OCI-LY7 (cell line): ENCODE measurements at regions not wholly inside any gene's neighbourhood (a gene's known extent, or its start where the extent isn't known, plus 50 kb on each side); places are given as distances from the start of the nearest gene placed in this dataset.

Source experiments
- BruUV-seq: library from RNA; stranded (reverse); fragments of 400-500 nt; replicated peaks from 2 replicates; lab custom pipeline; 2021; lab: Mats Ljungman, UMichigan
- CTCF ChIA-PET: fragments of 300-600 bp; sonication (Branson Sonifier 250); formaldehyde crosslinking; loops from one replicate; lab custom pipeline; 2022; ENCODE audit warnings: antibody characterized with exemption; ENCODE audit not compliant: unreplicated experiment; lab: Charles Lee
- POLR2A ChIA-PET: fragments of 300-600 bp; sonication (Branson Sonifier 250); formaldehyde crosslinking; loops from one replicate; lab custom pipeline; 2022; ENCODE audit warnings: antibody characterized with exemption; lab: Charles Lee
- DNase-seq: peaks from one replicate; pipeline ENCODE4 v3.0.0-alpha.2; 2015; ENCODE audit warnings: low spot score
- H2AFZ ChIP-seq: fragments of 200-600 bp; sonication (generic), shearing (Covaris generic); 2 replicates; pipeline ENCODE4 v1.6.1; 2014; ENCODE audit warnings: mild to moderate bottlenecking, antibody characterized with exemption, low read length, moderate library complexity
- H3K27ac ChIP-seq: fragments of 200-600 bp; sonication (generic); 2 replicates; pipeline ENCODE4 v1.5.1; 2014; ENCODE audit warnings: mixed run types, low read depth, mild to moderate bottlenecking, moderate library complexity, low read length, inconsistent platforms; ENCODE audit not compliant: poor library complexity, severe bottlenecking
- H3K36me3 ChIP-seq: fragments of 200-600 bp; sonication (generic); 2 replicates; pipeline ENCODE4 v1.6.1; 2014; ENCODE audit warnings: mild to moderate bottlenecking, antibody characterized with exemption, low read length, moderate library complexity, mixed read lengths; ENCODE audit not compliant: insufficient read depth
- H3K4me1 ChIP-seq: fragments of 200-600 bp; sonication (generic); 2 replicates; pipeline ENCODE4 v1.5.1; 2014; ENCODE audit warnings: mild to moderate bottlenecking, low read length; ENCODE audit not compliant: insufficient read depth, poor library complexity, severe bottlenecking
- H3K4me2 ChIP-seq: fragments of 200-600 bp; sonication (generic); 2 replicates; pipeline ENCODE4 v1.6.1; 2014; ENCODE audit warnings: mild to moderate bottlenecking, low read length
- H3K4me3 ChIP-seq: fragments of 200-600 bp; sonication (generic); 2 replicates; pipeline ENCODE4 v1.5.1; 2014; ENCODE audit warnings: mild to moderate bottlenecking, low read depth, low read length; ENCODE audit not compliant: poor library complexity, severe bottlenecking
- H3K79me2 ChIP-seq: fragments of 200-600 bp; sonication (generic); 2 replicates; pipeline ENCODE4 v1.6.1; 2016; ENCODE audit warnings: low read depth, mild to moderate bottlenecking, low read length, moderate library complexity, mixed read lengths; ENCODE audit not compliant: insufficient read depth
- H3K9me2 ChIP-seq: fragments of 200-600 bp; sonication (generic); 2 replicates; pipeline ENCODE4 v1.6.1; 2016; ENCODE audit warnings: mild to moderate bottlenecking, low read length, mixed read lengths; ENCODE audit not compliant: insufficient read depth
- H3K9me3 ChIP-seq: fragments of 200-600 bp; sonication (generic); 2 replicates; pipeline ENCODE4 v1.6.1; 2014; ENCODE audit warnings: mild to moderate bottlenecking, mixed run types, low read length, mixed read lengths
- H4K20me1 ChIP-seq: fragments of 200-600 bp; sonication (generic); 2 replicates; pipeline ENCODE4 v1.6.1; 2014; ENCODE audit warnings: mild to moderate bottlenecking, antibody characterized with exemption, low read length, moderate library complexity, mixed read lengths; ENCODE audit not compliant: insufficient read depth
- EZH2phosphoT487 ChIP-seq: fragments of 200-600 bp; sonication (generic); IDR thresholded peaks from 2 replicates; pipeline ENCODE4 v1.6.1; 2018; ENCODE audit warnings: low read depth, borderline replicate concordance, mild to moderate bottlenecking, mixed run types, antibody characterized with exemption, low read length, moderate library complexity, mixed read lengths
- intact Hi-C: fragments of 100-400 bp; cut with micrococcal nuclease; formaldehyde crosslinking; loops from one replicate; pipeline ENCODE4 v1.10.0; 2022; ENCODE audit not compliant: unreplicated experiment
- TF ChIP-seq, protein P1 (sequence below): fragments of 200-600 bp; sonication (generic); conservative IDR thresholded peaks from 2 replicates; pipeline ENCODE4 v1.5.1; 2014; ENCODE audit warnings: mild to moderate bottlenecking, antibody characterized with exemption, low read length, moderate library complexity, mixed read lengths

DNA sequence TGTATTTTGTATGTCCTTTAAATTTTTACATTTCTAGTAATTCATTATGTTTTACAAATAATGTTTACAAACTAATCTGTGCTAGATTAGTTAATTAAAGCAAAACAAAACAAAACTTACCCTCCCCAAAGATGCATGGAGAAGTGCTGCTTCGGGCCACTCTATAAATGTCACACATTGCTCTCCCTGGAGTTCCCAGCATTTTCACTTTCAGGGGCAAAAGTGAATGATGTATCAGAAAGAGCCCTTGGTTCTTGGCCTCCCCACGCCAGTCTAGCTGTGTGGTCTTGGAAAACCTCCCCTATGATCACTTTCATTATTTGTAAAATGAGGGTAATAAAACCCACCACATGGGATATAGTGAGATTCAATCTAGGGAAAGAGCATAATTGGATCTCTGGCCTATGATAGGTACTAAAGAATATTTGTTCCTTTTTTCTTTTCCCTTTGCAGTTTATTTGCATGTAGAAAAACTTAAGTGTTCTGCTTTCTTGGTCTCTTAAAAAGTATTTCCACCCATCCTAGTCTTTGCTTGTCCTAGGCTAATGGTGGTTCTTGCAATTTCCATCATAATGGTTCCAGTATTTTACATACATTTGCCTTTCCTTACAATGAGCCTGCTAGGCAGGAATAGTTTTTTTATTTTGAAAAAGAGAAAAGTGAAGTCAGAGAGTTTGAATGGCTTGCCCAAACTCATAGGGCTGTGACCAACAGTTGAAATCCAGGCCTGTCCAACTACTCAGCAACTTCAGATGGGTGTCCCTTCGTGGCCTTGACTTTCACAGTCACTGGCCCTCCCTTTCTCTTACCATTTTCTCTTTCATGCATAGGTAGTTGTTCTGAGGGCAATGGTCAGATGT is 184.5 kb upstream of the KLF4 start:
- Histone ChIP-seq H2AFZ (no peak overlapping the region), H3K9me3 (no peaks in the 10 kb centered on the region), H3K4me2 (no peak overlapping the region), H3K79me2 (no peaks in the 10 kb centered on the region), H4K20me1 (no peaks in the 10 kb centered on the region), H3K9me2 (no peaks in the 10 kb centered on the region), H3K27ac (no peak overlapping the region), H3K36me3 (no peaks in the 10 kb centered on the region), H3K4me1 (no peaks in the 10 kb centered on the region), H3K4me3 (no peak overlapping the region)
- CTCF ChIA-PET: no interaction called here
- no peak for TF ChIP-seq EZH2phosphoT487
- TF ChIP-seq, protein P1, sequence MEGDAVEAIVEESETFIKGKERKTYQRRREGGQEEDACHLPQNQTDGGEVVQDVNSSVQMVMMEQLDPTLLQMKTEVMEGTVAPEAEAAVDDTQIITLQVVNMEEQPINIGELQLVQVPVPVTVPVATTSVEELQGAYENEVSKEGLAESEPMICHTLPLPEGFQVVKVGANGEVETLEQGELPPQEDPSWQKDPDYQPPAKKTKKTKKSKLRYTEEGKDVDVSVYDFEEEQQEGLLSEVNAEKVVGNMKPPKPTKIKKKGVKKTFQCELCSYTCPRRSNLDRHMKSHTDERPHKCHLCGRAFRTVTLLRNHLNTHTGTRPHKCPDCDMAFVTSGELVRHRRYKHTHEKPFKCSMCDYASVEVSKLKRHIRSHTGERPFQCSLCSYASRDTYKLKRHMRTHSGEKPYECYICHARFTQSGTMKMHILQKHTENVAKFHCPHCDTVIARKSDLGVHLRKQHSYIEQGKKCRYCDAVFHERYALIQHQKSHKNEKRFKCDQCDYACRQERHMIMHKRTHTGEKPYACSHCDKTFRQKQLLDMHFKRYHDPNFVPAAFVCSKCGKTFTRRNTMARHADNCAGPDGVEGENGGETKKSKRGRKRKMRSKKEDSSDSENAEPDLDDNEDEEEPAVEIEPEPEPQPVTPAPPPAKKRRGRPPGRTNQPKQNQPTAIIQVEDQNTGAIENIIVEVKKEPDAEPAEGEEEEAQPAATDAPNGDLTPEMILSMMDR: no peak
- no peak for DNase-seq
- no TSS peak for BruUV-seq
- intact Hi-C loops: no loop called here
- POLR2A ChIA-PET: interaction anchor here (0.6 kb wide), 1 partner anchor 13 kb away, joined by 3 read pairs; no protein-coding TSS in a partner anchor

DNA sequence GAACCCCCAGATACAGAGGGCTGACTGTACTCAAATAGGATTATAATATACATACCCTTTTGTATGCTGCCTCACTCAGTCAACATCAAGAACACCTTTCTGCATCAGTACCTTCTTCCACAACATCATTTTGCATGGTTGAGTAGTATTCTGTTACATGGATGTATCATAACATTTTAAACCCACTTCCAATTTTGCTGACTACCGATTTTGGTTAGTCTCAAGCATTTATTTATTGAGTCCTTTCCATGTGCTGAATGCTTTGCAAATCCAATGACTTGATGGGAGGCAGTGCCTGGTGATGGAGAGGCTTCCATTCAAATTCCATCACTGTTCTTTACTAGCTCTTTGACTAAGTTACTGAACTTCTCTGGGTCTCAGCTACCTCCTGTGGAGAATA is 182.0 kb upstream of the KLF4 start:
- Histone ChIP-seq H3K4me2 (no peak overlapping the region), H2AFZ (no peak overlapping the region)
- BruUV-seq: no TSS peak

More for the DNA sequence above, 182.0 kb upstream of the KLF4 start:
- no peaks in the 10 kb centered on the region for H3K9me3 ChIP-seq
- no peak overlapping the region for H3K27ac ChIP-seq
- no peaks in the 10 kb centered on the region for H4K20me1 ChIP-seq
- no peaks in the 10 kb centered on the region for H3K4me1 ChIP-seq
- intact Hi-C loops: no loop called here
- no peak for TF ChIP-seq EZH2phosphoT487
- TF ChIP-seq, protein P1: no peak
- no peaks in the 10 kb centered on the region for H3K79me2 ChIP-seq
- DNase-seq: no peak
- CTCF ChIA-PET: no interaction called here
- no peaks in the 10 kb centered on the region for H3K36me3 ChIP-seq
- no peak overlapping the region for H3K4me3 ChIP-seq
- POLR2A ChIA-PET: no interaction called here
- no peaks in the 10 kb centered on the region for H3K9me2 ChIP-seq
